Urinary bladder (tissue), 3 donors: ENCODE measurements at regions not wholly inside any gene's neighbourhood (a gene's known extent, or its start where the extent isn't known, plus 50 kb on each side); places are given as distances from the start of the nearest gene placed in this dataset.
"Not testable (repeated sequence)": the region's sequence is repeated elsewhere in the genome, so short reads cannot be mapped to it uniquely, and the experiment has no call there.

ENCODE experiments used
- DNase-seq: peaks from one replicate; pipeline ENCODE4 v3.0.0-alpha.2; 2015; ENCODE audit errors: extremely low spot score
- H3K27ac ChIP-seq: one replicate; pipeline ENCODE4 v1.5.1; 2013; ENCODE audit warnings: low read depth, mild to moderate bottlenecking, moderate library complexity
- H3K36me3 ChIP-seq: one replicate; pipeline ENCODE4 v1.6.1; 2013; ENCODE audit warnings: mild to moderate bottlenecking, moderate library complexity; ENCODE audit not compliant: insufficient read depth
- H3K4me1 ChIP-seq: one replicate; pipeline ENCODE4 v1.6.1; 2013; ENCODE audit warnings: mild to moderate bottlenecking, moderate library complexity; ENCODE audit not compliant: insufficient read depth
- H3K4me3 ChIP-seq: one replicate; pipeline ENCODE4 v1.5.1; 2013; ENCODE audit warnings: low read depth, low read length
- WGBS: extraction: QIAGEN DNeasy Blood & Tissue Kit; methylation state at CpG from one replicate; pipeline ENCODE4 v1.1.7; 2013; 5-methylcytosine and 5-hydroxymethylcytosine counted together
- donor health status: healthy with polysubstance abuse.
- donor health status: healthy.

DNA sequence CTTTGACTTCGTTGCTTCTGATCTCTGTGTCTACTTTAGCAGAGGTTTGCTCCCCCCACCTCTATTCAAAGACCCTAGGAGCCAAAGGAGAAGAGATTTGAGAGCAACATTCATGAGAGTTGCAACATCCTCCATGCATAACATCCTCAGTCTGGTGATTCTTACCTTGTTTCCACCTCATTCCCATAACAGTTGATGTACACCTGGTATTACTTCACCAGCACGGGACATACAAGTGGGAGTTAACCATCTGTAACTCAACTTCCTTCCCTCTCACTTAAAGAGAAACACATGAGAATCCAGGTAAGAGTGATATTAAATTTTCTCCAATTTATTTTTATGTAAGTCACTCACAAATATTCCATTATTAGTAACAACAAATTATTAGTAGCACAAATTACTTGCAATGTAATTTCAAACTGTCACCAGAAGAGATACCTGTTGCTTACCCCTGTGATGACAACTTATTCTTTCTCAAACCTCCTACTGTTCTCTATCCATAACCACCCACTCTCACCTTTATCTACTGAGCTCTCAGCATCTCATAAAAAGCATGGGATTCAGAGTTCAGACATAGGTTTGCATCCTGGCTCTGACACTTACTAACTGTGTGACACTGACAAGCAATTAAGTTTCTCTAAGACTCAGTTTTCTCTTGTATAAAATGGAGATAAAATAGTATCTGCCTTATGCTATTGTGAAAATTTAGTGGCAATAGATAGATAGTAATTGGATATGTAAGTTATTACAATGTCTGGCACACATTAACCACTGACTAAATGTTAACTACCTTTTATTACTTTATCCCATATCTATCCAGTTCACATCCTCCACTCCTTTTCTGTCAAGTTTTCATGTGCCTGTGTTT, 184.6 kb upstream of the SRD5A2 start:
- Histone ChIP-seq H3K4me3 (no peak overlapping the region), H3K4me1 (no peaks in the 10 kb centered on the region), H3K27ac (no peak overlapping the region), H3K36me3 (no peaks in the 10 kb centered on the region)
- peak; percentile 13 for DNase-seq
- 34% methylated on average over 2 of the region's 2 CpGs for WGBS

DNA sequence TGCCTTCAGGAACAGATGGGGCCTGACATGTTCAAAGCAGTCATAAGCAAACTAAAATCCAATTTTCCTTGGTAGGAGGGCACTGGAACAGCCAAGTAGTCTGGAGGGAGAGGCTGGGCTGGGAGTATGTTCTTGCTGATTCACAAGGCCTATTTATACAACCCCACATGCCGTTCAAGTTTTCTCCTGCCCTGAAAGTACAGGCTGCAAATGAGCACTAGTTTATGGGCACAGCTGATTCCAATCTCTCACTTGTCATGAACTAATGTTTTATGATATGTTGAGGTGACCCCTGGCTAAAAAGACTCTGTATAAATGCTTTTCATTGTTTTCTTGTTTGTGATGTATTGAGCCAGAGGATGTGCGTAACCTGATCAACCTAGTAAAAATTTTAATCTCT, 183.4 kb upstream of the SRD5A2 start:
- Histone ChIP-seq H3K36me3 (no peaks in the 10 kb centered on the region), H3K4me3 (no peak overlapping the region), H3K27ac (peak overlapping the region; percentile 23), H3K4me1 (no peaks in the 10 kb centered on the region)
- WGBS = 38% methylated on average over 2 of the region's 2 CpGs
- DNase-seq = peak; percentile 84

DNA sequence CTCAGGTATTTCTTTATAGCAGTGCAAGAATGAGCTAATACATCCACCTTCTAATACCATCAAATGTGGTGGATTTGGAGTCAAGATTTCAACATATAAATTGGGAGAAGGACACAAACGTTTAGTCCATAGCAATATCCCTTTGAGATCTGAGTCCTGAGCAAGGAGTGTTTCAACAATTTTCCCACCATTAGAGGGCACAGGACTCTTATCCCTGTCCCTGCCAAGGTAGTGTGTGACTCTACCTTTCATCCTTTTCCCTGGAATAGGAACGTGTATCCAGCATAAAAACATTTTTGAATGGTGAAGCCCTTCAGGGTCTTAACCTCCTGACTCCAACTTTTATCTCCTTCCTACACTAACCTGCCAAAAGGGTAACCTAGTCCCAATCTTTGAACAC, 181.3 kb upstream of the SRD5A2 start:
- Histone ChIP-seq H3K4me3 (no peak overlapping the region), H3K36me3 (no peaks in the 10 kb centered on the region), H3K27ac (no peak overlapping the region), H3K4me1 (no peaks in the 10 kb centered on the region)
- DNase-seq = no peak
- 55% methylated on average over 2 of the region's 2 CpGs for whole genome bisulfite sequencing

DNA sequence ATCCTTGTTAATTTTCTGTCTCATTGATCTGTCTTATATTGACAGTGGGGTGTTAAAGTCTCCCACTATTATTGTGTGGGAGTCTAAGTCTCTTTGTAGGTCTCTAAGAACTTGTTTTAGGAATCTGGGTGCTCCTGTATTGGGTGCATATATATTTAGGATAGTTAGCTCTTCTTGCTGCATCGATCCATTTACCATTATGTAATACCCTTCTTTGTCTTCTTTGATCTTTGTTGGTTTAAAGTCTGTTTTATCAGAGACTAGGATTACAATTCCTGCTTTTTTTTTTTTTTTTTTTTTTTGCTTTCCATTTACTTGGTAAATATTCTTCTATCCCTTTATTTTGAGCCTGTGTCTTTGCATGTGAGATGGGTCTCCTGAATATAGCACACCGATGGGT, 176.6 kb upstream of the SRD5A2 start:
- WGBS = 85% methylated on average over 2 of the region's 2 CpGs
- H3K4me1 ChIP-seq, H3K4me3 ChIP-seq, H3K27ac ChIP-seq, H3K36me3 ChIP-seq, DNase-seq: not testable (repeated sequence)

DNA sequence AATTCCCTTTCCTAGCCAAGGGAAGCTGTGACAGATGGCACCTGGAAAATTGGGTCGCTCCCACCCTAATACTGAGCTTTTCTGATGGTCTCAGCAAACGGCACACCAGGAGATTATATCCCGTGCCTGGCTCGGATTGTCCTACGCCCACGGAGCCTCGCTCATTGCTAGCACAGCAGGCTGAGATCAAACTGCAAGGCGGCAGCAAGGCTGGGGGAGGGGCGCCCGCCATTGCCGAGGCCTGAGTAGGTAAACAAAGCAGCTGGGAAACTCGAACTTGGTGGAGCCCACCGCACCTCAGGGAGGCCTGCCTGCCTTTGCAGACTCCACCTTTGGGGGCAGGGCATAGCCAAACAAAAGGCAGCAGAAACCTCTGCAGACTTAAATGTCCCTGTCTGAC, 168.0 kb upstream of the SRD5A2 start:
- 92% methylated on average over 13 of the region's 13 CpGs for WGBS
- not testable (repeated sequence) for H3K4me1 ChIP-seq, H3K4me3 ChIP-seq, H3K36me3 ChIP-seq, DNase-seq, H3K27ac ChIP-seq

DNA sequence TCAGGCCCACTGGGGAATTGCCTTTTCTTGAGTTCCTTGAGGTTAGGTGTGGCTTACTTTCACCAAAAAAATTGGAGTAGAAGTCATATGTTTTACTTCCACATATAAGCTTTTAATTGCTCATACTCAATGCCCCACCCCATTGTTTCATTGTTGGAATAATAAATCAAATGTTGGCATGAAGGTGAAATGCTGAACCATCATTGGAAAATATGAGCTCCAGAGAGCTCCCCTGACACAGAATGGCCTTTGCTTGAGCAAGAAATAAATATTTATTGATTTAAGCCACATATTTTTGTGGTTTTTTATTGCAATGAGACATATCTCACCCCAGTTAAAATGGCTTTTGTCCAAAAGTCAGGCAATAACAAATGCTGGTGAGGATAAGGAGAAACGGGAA, 167.3 kb upstream of the SRD5A2 start:
- Histone ChIP-seq H3K4me3 (no peak overlapping the region), H3K27ac (no peak overlapping the region), H3K4me1 (no peaks in the 10 kb centered on the region), H3K36me3 (no peaks in the 10 kb centered on the region)
- 73% methylated on average over 1 of the region's 1 CpG for WGBS
- no peak for DNase-seq

DNA sequence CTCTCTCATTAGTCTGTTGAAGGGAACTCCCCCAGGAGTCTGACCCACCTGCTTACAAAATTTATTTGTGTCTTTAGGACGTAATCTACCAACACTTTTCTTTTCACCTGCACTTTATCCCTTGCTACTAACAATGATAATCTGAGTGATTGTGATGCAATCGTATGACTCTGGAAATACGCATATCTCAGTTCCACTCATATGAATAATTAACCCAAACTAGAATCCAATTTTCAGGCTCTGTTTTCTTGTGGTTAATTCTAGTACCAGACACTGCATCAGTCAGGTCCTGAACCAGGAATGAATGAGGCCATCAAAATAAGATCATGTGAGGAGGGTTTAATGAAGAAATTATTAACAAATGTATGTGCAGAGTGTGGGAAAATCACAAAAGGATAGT, 158.4 kb upstream of the SRD5A2 start:
- Histone ChIP-seq H3K36me3 (no peaks in the 10 kb centered on the region), H3K4me1 (no peaks in the 10 kb centered on the region), H3K4me3 (no peak overlapping the region), H3K27ac (no peak overlapping the region)
- WGBS = 90% methylated on average over 3 of the region's 3 CpGs
- DNase-seq = no peak

DNA sequence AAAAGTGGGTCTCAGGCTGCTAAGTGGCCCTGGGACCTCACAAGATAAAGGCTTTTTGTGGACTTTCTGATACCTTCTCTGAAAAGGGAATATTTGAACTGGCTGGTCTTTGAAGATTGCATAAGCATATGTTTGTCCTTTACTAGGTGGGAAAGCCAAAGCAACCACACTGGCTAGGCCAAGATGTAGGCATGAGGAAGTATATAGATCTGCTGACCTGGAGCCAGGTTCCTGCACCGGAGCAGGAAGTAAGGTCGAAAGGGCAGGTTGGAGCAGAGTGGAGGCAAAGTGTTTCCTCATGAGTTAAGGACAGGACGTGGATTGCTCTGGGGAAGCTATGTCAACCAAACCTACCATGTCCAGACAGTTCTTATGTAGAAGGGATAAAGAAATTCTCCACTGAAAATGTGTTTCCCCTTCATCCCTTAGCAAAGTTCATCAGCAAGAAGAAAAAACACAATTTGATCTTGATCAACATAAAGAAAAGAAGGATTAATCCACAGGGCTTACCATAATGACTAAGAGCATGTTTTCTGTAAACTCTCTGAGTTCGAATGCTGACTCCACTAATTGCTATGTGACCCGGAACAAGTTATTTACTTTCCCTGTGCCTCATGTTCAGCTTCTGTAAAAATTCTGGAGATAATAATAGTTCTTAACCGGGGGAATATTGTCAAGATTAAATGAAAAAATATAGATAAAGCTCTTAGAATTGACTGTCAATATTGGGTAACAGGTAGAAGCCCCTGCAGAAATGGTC, 156.1 kb upstream of the SRD5A2 start:
- no peak overlapping the region for H3K4me3 ChIP-seq
- no peaks in the 10 kb centered on the region for H3K4me1 ChIP-seq
- 68% methylated on average over 6 of the region's 6 CpGs for WGBS
- H3K27ac ChIP-seq = no peak overlapping the region
- no peaks in the 10 kb centered on the region for H3K36me3 ChIP-seq
- no peak for DNase-seq

DNA sequence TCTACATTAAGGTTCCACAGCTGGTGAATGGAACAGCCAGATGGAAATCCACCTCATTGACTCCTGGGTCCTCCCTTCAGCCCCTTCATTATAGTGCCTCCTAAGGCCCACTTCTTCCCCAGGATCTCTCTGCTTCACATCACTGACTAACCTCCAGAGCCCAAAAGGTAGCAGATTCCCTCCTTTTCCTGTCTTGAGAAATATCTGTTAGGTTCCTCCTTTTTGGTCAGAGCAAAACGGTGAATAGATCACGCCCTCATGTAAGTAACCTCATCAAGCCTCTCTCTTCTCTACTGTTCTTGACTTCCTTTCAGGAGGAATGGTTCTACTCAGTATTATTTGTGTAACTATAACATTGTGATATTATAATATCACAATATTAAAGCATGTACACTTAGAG, 155.0 kb upstream of the SRD5A2 start:
- no peak for DNase-seq
- H3K27ac ChIP-seq = no peak overlapping the region

DNA sequence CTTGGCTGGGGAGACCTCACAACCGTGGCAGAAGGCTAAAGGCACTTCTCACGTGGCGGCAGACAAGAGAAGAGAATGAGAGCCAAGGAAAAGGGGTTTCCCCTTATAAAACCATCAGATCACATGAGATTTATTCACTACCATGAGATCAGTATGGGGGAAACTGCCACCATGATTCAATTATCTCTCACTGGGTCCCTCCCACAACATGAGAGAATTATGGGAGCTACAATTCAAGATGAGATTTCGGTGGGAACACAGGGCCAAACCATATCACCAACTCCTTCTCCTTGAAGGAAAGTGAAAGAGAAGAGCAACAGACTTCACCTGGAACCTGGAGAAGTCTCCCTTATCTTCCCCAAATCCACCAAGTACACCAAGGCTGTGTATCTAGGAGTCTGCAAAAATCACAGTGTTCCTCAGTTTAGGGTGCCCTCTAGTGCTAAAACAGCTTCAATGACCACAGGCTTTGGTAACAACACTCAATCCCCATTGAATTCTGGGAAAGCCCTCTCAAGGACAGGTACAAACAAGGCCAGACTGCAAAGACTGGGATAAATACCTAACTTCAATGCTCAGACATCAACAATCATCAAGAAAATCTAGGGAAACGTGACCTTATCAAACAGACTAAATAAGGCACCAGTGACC, 148.8 kb upstream of the SRD5A2 start:
- H3K27ac ChIP-seq = no peak overlapping the region
- no peaks in the 10 kb centered on the region for H3K4me1 ChIP-seq
- DNase-seq = no peak
- H3K36me3 ChIP-seq = no peaks in the 10 kb centered on the region
- no peak overlapping the region for H3K4me3 ChIP-seq
- WGBS = 69% methylated on average over 5 of the region's 5 CpGs

More for the DNA sequence above, 155.0 kb upstream of the SRD5A2 start:
- no peak overlapping the region for H3K4me3 ChIP-seq
- no peaks in the 10 kb centered on the region for H3K36me3 ChIP-seq
- no peaks in the 10 kb centered on the region for H3K4me1 ChIP-seq
- 85% methylated on average over 2 of the region's 2 CpGs for WGBS

DNA sequence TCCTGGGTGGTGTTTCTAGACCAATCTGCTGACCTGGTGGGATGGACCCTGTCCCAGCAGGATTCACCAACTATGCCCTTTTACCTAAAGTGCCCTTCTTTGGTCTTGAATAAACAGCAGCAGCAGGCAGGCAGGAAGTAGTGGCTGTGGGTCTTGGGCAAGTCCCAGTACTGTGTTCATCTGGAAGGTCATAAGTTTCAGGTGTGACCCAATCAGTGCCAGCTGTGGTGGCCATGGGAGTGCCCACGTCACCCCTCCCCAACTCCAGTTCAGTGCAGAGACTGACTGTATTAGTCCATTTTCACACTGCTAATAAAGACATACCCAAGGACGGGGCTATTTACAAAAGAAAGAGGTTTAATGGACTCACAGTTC, 148.3 kb upstream of the SRD5A2 start:
- no peak for DNase-seq
- Histone ChIP-seq H3K4me1 (no peaks in the 10 kb centered on the region), H3K36me3 (no peaks in the 10 kb centered on the region), H3K27ac (no peak overlapping the region), H3K4me3 (no peak overlapping the region)
- WGBS = 72% methylated on average over 2 of the region's 2 CpGs

DNA sequence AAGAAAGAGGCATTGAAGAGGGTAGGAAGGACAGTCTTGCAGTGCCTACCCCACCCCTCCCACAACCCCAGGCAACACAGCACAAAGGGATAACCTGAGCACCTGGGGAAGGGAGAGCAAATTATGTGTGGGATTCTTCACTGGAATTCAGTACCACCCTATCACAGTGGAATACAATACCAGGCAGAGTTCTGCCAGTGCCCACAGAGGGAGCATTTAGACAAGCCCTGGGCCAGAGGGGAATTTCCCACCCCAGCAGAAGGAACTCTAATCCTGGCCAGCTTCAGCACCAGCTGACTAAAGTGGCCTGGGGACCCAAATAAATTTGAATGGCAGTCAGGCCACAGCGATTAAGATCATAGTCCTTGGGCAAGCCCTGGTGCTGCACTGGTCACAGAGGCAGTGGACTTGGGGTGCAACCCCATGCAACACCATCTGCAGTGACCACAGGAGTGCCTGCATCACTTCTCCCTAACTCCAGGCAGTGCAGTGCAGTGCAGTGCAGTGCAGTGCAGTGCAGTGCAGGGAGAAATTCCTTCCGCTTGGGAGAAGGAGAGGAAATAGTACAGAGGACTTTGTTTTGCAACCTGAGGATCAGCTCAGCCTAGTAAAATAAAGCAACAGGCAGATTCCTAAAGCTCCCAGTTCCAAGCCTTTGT, 147.8 kb upstream of the SRD5A2 start:
- no peak overlapping the region for H3K4me3 ChIP-seq
- 79% methylated on average over 2 of the region's 2 CpGs for WGBS
- no peaks in the 10 kb centered on the region for H3K4me1 ChIP-seq
- DNase-seq = no peak
- no peak overlapping the region for H3K27ac ChIP-seq
- H3K36me3 ChIP-seq = no peaks in the 10 kb centered on the region

DNA sequence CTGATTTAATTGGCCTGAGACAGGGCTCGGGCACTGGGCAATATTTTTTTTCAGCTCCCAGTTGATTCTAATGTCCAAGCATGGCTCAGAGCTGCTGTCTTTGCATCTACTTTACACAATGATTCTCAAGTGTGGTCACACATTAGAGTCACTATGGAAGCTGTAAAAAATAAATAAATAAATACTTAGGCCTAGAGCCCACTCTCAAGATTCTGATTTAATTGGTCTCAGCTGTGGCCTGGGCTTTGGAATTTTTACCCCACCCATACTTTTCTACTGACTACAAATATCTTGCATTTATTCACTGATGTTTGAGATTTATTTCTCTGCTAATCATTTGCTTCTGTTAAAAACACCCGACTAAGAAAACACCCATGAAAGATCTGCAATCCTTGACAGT, 145.7 kb upstream of the SRD5A2 start:
- no peak overlapping the region for H3K4me3 ChIP-seq
- no peak for DNase-seq
- H3K27ac ChIP-seq = no peak overlapping the region
- H3K4me1 ChIP-seq = no peaks in the 10 kb centered on the region
- WGBS = 84% methylated on average over 2 of the region's 2 CpGs
- H3K36me3 ChIP-seq = no peaks in the 10 kb centered on the region
